GM18520 (cell line): ENCODE measurements at regions not wholly inside any gene's neighbourhood (a gene's known extent, or its start where the extent isn't known, plus 50 kb on each side); places are given as distances from the start of the nearest gene placed in this dataset.

Experiments used
- ATAC-seq: cut with Tn5 transposase; IDR thresholded peaks from one replicate; pipeline ENCODE4 v1.9.1; 2021; ENCODE audit not compliant: unreplicated experiment

GRCh38 chr12:93287149-93287548 is 90.6 kb upstream of the NUDT4 start:
- no peak for ATAC-seq

DNA sequence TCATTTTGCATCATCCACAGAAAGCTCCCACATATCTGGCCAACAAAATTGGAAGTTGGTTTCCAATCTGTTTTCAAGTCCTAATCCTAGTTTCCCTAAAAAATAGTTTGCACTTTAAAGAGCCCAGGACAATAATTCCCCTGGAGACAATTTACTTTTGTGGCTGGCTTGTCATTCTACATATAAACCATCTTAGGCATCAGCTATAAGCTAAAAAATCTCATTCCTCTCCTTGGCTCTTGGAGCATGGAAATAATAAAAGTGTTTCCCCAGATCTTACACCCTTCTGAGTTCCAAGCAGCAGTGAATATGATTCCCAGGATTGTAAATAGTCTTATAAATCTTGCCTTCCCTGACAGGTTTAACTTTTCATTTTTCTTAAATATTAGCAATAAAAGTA is 89.1 kb upstream of the NUDT4 start:
- ATAC-seq, result no peak

- ATAC-seq, result no peak
Measured at GRCh38 chr12:93290391-93290790, 87.3 kb upstream of the NUDT4 start.

- ATAC-seq, result no peak
Measured at GRCh38 chr12:93292213-93292612, 85.5 kb upstream of the NUDT4 start.

- no peak for ATAC-seq
Measured at GRCh38 chr12:93292731-93293566, 84.8 kb upstream of the NUDT4 start.

GRCh38 chr12:93297032-93297431 is 80.7 kb upstream of the NUDT4 start:
- peak; percentile 71 for ATAC-seq

DNA sequence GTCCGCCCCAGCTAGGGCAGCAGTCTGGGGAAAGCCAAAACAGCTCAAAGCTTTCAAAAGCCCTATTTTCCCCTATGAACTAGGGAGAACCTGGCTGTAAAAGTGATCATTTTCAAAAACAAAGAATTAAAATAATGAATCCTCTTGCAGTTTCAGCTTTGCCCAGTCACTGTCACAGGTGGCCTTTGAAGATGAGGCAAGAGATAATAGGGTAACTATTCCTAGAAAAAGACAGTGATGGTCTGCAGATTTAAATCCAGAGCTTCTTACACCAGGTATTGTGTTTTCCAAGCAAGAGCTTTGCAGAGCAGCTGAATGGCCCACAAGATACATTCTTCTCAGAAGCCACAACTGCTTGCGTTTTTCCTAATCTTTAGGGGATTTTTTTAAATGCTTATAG is 80.2 kb upstream of the NUDT4 start:
- ATAC-seq, result no peak

DNA sequence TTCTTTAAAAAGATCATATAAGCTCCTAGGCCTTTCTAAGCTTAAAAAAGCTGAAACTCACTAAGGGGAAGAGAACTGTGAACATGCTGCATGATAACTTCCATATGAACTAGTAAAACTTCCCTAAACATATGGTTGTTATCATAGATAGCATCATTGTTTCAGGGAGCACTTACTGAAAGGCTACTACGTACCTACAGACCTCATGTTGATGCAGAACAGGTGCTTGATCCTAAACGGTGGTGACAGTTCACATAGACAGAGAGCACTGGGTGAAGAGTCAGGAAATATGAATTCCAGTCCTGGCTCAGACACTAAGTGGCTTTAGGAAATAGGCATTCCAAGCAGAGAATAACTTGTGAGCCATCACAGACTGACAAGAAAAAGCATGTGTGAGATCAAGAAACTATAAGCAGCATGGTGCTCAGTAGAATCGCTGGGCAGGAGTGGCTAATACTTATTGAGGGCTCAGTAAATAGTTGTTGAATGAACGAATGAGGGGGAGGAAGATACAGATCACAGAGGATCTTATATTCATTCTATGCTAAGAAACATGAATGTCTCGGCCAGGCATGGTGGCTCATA is 78.4 kb upstream of the NUDT4 start:
- no peak for ATAC-seq

- no peak for ATAC-seq
Measured at GRCh38 chr12:93300611-93301021, 77.1 kb upstream of the NUDT4 start.

- ATAC-seq, result no peak
Measured at GRCh38 chr12:93302331-93303229, 75.1 kb upstream of the NUDT4 start.

DNA sequence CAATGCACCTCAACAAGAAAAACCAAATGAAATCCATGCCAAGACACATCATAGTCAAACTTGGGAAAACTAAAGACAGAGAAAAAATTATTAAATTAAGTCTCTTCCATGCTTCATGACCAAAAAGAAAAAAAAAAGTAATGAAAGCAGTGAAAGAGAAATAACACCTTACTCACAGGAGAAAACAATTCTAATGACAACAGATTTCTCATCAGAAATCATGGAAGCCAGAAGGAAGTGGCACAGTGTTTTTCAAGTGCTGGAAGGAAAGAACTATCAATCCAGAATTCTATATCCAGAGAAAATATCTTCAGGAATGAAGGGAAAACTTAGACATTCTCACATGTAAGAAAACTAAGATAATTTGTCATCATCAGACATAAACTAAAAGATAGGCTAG is 71.1 kb upstream of the NUDT4 start:
- no peak for ATAC-seq

- ATAC-seq, result no peak
Measured at GRCh38 chr12:93308281-93308680, 69.4 kb upstream of the NUDT4 start.

DNA sequence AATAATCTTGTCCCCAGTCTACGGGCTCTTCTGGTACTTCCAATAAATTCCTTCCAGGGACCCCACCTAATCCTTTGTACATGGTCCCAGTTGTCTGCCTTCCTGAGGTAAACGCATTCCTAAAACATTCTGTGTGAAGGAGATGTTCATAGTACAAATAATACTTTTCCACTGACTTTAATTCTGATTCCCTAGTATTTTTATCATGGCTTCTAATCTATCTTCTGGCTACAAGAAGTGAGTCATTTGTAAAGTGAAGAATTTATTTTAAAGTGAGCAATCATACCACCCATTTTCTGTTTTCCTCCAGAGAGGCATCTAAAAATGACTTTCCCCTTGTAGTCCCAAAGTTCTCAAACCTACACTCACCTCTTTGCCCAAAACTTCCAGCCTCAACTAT is 65.9 kb upstream of the NUDT4 start:
- no peak for ATAC-seq

GRCh38 chr12:93314177-93314497 is 63.6 kb upstream of the NUDT4 start:
- no peak for ATAC-seq

- ATAC-seq, result no peak
Measured at GRCh38 chr12:93315385-93315906, 62.3 kb upstream of the NUDT4 start.

DNA sequence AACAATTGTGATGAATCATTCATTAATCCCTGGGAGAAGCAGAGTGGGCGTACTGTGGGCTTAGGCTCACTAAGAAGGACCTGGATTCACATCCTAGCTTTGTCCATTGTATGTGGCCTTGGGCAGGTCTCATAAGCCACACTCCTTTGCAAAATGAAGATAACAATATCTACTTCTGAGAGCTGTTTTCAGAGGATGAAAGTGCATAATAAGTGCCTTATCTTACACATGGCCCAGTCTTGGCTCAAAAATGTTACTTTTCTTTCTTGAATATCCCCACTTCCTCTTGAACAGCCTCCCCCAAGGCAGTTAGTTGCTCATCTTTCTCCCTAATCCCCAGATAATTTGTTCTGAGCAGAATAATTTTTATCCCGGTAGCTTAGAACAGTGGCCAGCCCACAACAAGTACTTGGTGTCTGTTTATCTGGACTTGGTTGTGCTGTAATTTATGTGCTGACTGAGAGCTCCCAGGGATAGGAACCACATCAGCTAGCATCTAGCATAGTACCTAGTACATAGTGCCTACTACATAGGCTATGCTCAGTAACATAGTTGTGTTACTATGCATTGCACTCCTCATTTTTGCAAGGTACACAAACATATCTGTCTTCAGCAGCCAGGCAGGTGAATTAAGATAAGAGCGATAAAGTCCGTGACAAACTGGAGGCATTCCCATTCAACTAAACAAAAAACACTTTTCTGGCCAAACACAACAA is 61.7 kb upstream of the NUDT4 start:
- no peak for ATAC-seq

GRCh38 chr12:93316623-93316971 is 61.1 kb upstream of the NUDT4 start:
- no peak for ATAC-seq

GRCh38 chr12:93317227-93317626 is 60.5 kb upstream of the NUDT4 start:
- ATAC-seq, result no peak

- no peak for ATAC-seq
Measured at GRCh38 chr12:93318720-93319522, 58.8 kb upstream of the NUDT4 start.

GRCh38 chr12:93319523-93320050 is 58.1 kb upstream of the NUDT4 start:
- no peak for ATAC-seq
